IMR-90 (cell line): ENCODE measurements at regions not wholly inside any gene's neighbourhood (a gene's known extent, or its start where the extent isn't known, plus 50 kb on each side); places are given as distances from the start of the nearest gene placed in this dataset.

Source experiments
- ATAC-seq: fragments of 200-7000 bp; cut with Tn5 transposase; 2 replicates; pipeline ENCODE4 v1.9.1; 2020; ENCODE audit warnings: low read depth, mild to moderate bottlenecking, moderate library complexity
- BruUV-seq: library from RNA; stranded (reverse); fragments of 400-500 nt; replicated peaks from 2 replicates; lab custom pipeline; 2021; lab: Mats Ljungman, UMichigan
- CTCF ChIA-PET: fragments of 300-600 bp; formaldehyde crosslinking; extraction: SDS; loops from one replicate; lab custom pipeline; 2021; ENCODE audit warnings: antibody characterized with exemption; lab: Yijun Ruan, JAX
- POLR2A ChIA-PET: fragments of 300-600 bp; sonication (Branson Sonifier 250); formaldehyde crosslinking; loops from one replicate; lab custom pipeline; 2022; ENCODE audit warnings: antibody characterized with exemption; ENCODE audit not compliant: unreplicated experiment; lab: Charles Lee
- DNase-seq: peaks from one replicate; pipeline ENCODE4 v3.0.0; 2013
- H2AFZ ChIP-seq: replicated peaks from 2 replicates; pipeline ENCODE3; 2013; ENCODE audit warnings: low read length, mild to moderate bottlenecking; ENCODE audit not compliant: poor library complexity
- H2AK5ac ChIP-seq: 2 replicates; pipeline ENCODE4 v1.6.1; 2013; ENCODE audit warnings: low read depth, low read length, inconsistent platforms
- H2AK9ac ChIP-seq: replicated peaks from 2 replicates; pipeline ENCODE3; 2013; ENCODE audit warnings: mild to moderate bottlenecking, low read depth, low read length, moderate library complexity; ENCODE audit not compliant: poor library complexity
- H2BK120ac ChIP-seq: 2 replicates; pipeline ENCODE4 v1.6.1; 2013; ENCODE audit warnings: low read depth, low read length, inconsistent platforms
- H2BK15ac ChIP-seq: 3 replicates; pipeline ENCODE4 v1.6.1; 2013; ENCODE audit warnings: low read depth, low read length, inconsistent platforms
- H2BK20ac ChIP-seq: 2 replicates; pipeline ENCODE4 v1.6.1; 2013; ENCODE audit warnings: low read depth, mild to moderate bottlenecking, inconsistent platforms, low read length, moderate library complexity
- H2BK5ac ChIP-seq: 2 replicates; pipeline ENCODE4 v1.6.1; 2013; ENCODE audit warnings: mild to moderate bottlenecking, low read depth, low read length, inconsistent platforms; ENCODE audit not compliant: poor library complexity, severe bottlenecking
- H3K14ac ChIP-seq: replicated peaks from 2 replicates; pipeline ENCODE4 v1.6.1; 2013; ENCODE audit warnings: low read depth, low read length, inconsistent platforms
- H3K18ac ChIP-seq: 2 replicates; pipeline ENCODE4 v1.6.1; 2013; ENCODE audit warnings: low read depth, low read length, control low read depth
- H3K23ac ChIP-seq: 2 replicates; pipeline ENCODE4 v1.6.1; 2013; ENCODE audit warnings: low read depth, low read length, inconsistent platforms
- H3K27ac ChIP-seq: 2 replicates; pipeline ENCODE4 v1.5.1; 2013; ENCODE audit warnings: mild to moderate bottlenecking, control low read depth, low read length; ENCODE audit not compliant: insufficient read depth
- H3K27me3 ChIP-seq: 2 replicates; pipeline ENCODE4 v1.6.1; 2013; ENCODE audit warnings: low read length; ENCODE audit not compliant: control insufficient read depth, insufficient read depth
- H3K36me3 ChIP-seq: 2 replicates; pipeline ENCODE4 v1.6.1; 2013; ENCODE audit warnings: low read length, mixed read lengths; ENCODE audit not compliant: control insufficient read depth, insufficient read depth
- H3K4ac ChIP-seq: 2 replicates; pipeline ENCODE4 v1.6.1; 2013; ENCODE audit warnings: low read depth, low read length, inconsistent platforms
- H3K4me1 ChIP-seq: 2 replicates; pipeline ENCODE4 v1.6.1; 2013; ENCODE audit warnings: low read length, mixed read lengths; ENCODE audit not compliant: control insufficient read depth, insufficient read depth
- H3K4me2 ChIP-seq: 2 replicates; pipeline ENCODE4 v1.6.1; 2013; ENCODE audit warnings: low read depth, mild to moderate bottlenecking, control low read depth, low read length, moderate library complexity
- H3K4me3 ChIP-seq: 2 replicates; pipeline ENCODE4 v1.5.1; 2013; ENCODE audit warnings: low read depth, mild to moderate bottlenecking, control low read depth, low read length, moderate library complexity; ENCODE audit not compliant: insufficient read depth
- H3K56ac ChIP-seq: 2 replicates; pipeline ENCODE4 v1.6.1; 2013; ENCODE audit warnings: low read length, inconsistent platforms; ENCODE audit not compliant: insufficient read depth; ENCODE audit errors: extremely low read depth
- H3K79me1 ChIP-seq, 2 experiments: 2 replicates each; pipeline ENCODE4 v1.6.1; 2013; ENCODE audit warnings: low read length in 2 of 2, inconsistent platforms in 1 of 2, low read depth in 1 of 2
- H3K9ac ChIP-seq: 2 replicates; pipeline ENCODE4 v1.6.1; 2013; ENCODE audit warnings: low read depth, low read length, control low read depth
- H3K9me1 ChIP-seq: 2 replicates; pipeline ENCODE4 v1.6.1; 2013; ENCODE audit warnings: low read length, inconsistent platforms; ENCODE audit not compliant: insufficient read depth
- H3K9me3 ChIP-seq: 2 replicates; pipeline ENCODE4 v1.6.1; 2013; ENCODE audit warnings: low read length; ENCODE audit not compliant: control insufficient read depth, insufficient read depth
- H4K20me1 ChIP-seq: 2 replicates; pipeline ENCODE4 v1.6.1; 2013; ENCODE audit warnings: low read length, inconsistent platforms; ENCODE audit not compliant: insufficient read depth
- H4K5ac ChIP-seq: 2 replicates; pipeline ENCODE4 v1.6.1; 2013; ENCODE audit warnings: mild to moderate bottlenecking, low read depth, low read length, control low read depth
- H4K8ac ChIP-seq, 2 experiments: 2 replicates each; pipeline ENCODE4 v1.6.1; 2013; ENCODE audit warnings: low read depth in 2 of 2, low read length in 2 of 2, control low read depth in 1 of 2, inconsistent platforms in 1 of 2
- H4K91ac ChIP-seq: 2 replicates; pipeline ENCODE4 v1.6.1; 2013; ENCODE audit warnings: low read depth, low read length, inconsistent platforms; ENCODE audit not compliant: insufficient read depth
- CEBPB ChIP-seq: IDR thresholded peaks from 2 replicates; pipeline ENCODE4 v1.6.1; 2012; ENCODE audit warnings: low read depth, low read length, improper control_type of control experiment
- RFX5 ChIP-seq: IDR thresholded peaks from 2 replicates; pipeline ENCODE4 v1.8.0; 2012; ENCODE audit warnings: low read depth, mild to moderate bottlenecking, low read length, moderate library complexity
- WGBS, 2 experiments: methylation state at CpG; one replicate each; pipeline versions ENCODE4 v1.1.5 to v1.1.7; 2013; ENCODE audit warnings: missing lambda C conversion rate in 2 of 2; ENCODE audit not compliant: insufficient read length in 1 of 2; ENCODE audit errors: extremely low coverage in 2 of 2; 5-methylcytosine and 5-hydroxymethylcytosine counted together
- dilution Hi-C: fragments of 300-500 bp; cut with HindIII; formaldehyde crosslinking; loops from one replicate; pipeline ENCODE4 v1.14.3; 2018; ENCODE audit warnings: low sequenced_read_pairs; ENCODE audit not compliant: unreplicated experiment
- in situ Hi-C: fragments of 300-500 bp; cut with MboI; formaldehyde crosslinking; loops from 3 replicates; pipeline ENCODE4 v1.14.3; 2019; ENCODE audit warnings: low sequenced_read_pairs, inconsistent platforms, mixed read lengths
- intact Hi-C: fragments of 100-400 bp; cut with micrococcal nuclease; formaldehyde crosslinking; loops from 2 replicates; pipeline ENCODE4 v1.10.0; 2022

- no peak overlapping the region for H3K56ac ChIP-seq
- peak; percentile 86 for ATAC-seq
- peaks cover 3% of the 10 kb centered on the region; the same call in 1 of the 2 replicates for H3K9me1 ChIP-seq
- no peak overlapping the region for H3K4me3 ChIP-seq
- H4K5ac ChIP-seq = no peak overlapping the region
- no peak overlapping the region for H4K8ac ChIP-seq
- H3K27me3 ChIP-seq = no peaks in the 10 kb centered on the region
- H3K4ac ChIP-seq = 0 out of 2 replicates have a peak overlapping the region, but pooled peaks have one; percentile 25
- no peak overlapping the region for H3K4me2 ChIP-seq
- H2AFZ ChIP-seq = no peak overlapping the region
- CTCF ChIA-PET = interaction anchor here (0.6 kb wide), 2 partner anchors 55 to 76 kb away, joined by 4 read pairs; no protein-coding TSS in a partner anchor
- no peak overlapping the region; the same call in 1 of the 2 replicates for H3K18ac ChIP-seq
- no peaks in the 10 kb centered on the region for H3K79me1 ChIP-seq
- intact Hi-C loops (no loop called here), in situ Hi-C loops (no loop called here), dilution Hi-C loops (no loop called here)
- no peaks in the 10 kb centered on the region for H3K9me3 ChIP-seq
- WGBS, 2 experiments = 75% methylated on average over 1 of the region's 2 CpGs; no CpG with 5 or more reads in 1 of the 2 experiments
- H2BK15ac ChIP-seq = no peak overlapping the region; the same call in 2 of the 3 replicates
- no peak overlapping the region for H4K91ac ChIP-seq
- H2BK5ac ChIP-seq = no peak overlapping the region
- no peak overlapping the region for H3K27ac ChIP-seq
- 0 out of 2 replicates have a peak overlapping the region, but pooled peaks have one; percentile 22 for H2BK120ac ChIP-seq
- TF ChIP-seq CEBPB = peak; percentile 53; the same call in 1 of the 2 replicates
- TF ChIP-seq RFX5 = no peak
- peak; percentile 84 for DNase-seq
- POLR2A ChIA-PET = no interaction called here
- H4K20me1 ChIP-seq = no peaks in the 10 kb centered on the region
- no peak overlapping the region for H3K23ac ChIP-seq
- 0 out of 2 replicates have a peak, but pooled peaks cover 2% of the 10 kb centered on the region for H3K4me1 ChIP-seq
- H2BK20ac ChIP-seq = peak overlapping the region; percentile 42; the same call in 1 of the 2 replicates
- no peak overlapping the region for H2AK9ac ChIP-seq
- BruUV-seq = no TSS peak
- H2AK5ac ChIP-seq = no peak overlapping the region
- H3K14ac ChIP-seq = no peak overlapping the region; the same call in 1 of the 2 replicates
- H3K9ac ChIP-seq = no peak overlapping the region
- no peaks in the 10 kb centered on the region for H3K36me3 ChIP-seq
These were observed 101.0 kb upstream of the PIK3R1 start for GRCh38 chr5:68114378-68115040.
